Breast epithelium (tissue), 4 donors: ENCODE measurements at regions not wholly inside any gene's neighbourhood (a gene's known extent, or its start where the extent isn't known, plus 50 kb on each side); places are given as distances from the start of the nearest gene placed in this dataset.
"Not testable (repeated sequence)": the region's sequence is repeated elsewhere in the genome, so short reads cannot be mapped to it uniquely, and the experiment has no call there.

Experiments
- DNase-seq, 2 donors: peaks; one replicate each; pipeline ENCODE4 v3.0.0-alpha.2; 2019; ENCODE audit warnings: low spot score in 2 of 2
- H3K27ac ChIP-seq, 2 donors: fragments of 200-600 bp; sonication (generic) in 1 of 2; one replicate each; pipeline ENCODE4 v1.5.1; 2016 to 2019; ENCODE audit warnings: mild to moderate bottlenecking in 1 of 2
- H3K27me3 ChIP-seq, 2 donors: fragments of 200-600 bp; sonication (generic) in 1 of 2; one replicate each; pipeline versions ENCODE4 v1.5.1 to v1.6.0; 2017 to 2019; ENCODE audit warnings: control low read depth in 1 of 2, mild to moderate bottlenecking in 1 of 2
- H3K36me3 ChIP-seq: fragments of 200-600 bp; one replicate; pipeline ENCODE4 v1.5.1; 2019
- H3K4me1 ChIP-seq, 2 donors: fragments of 200-600 bp; sonication (generic); one replicate each; pipeline ENCODE4 v1.5.1; 2016 to 2019; ENCODE audit warnings: control low read depth in 1 of 2
- H3K4me3 ChIP-seq, 3 donors: fragments of 200-600 bp; sonication (generic); 1 replicate in 2 of 3; 2 replicates in 1 of 3; pipeline ENCODE4 v1.5.1; 2016 to 2019; ENCODE audit warnings: mild to moderate bottlenecking in 3 of 3, moderate library complexity in 2 of 3
- H3K9me3 ChIP-seq, 2 donors: fragments of 200-600 bp; sonication (generic) in 1 of 2; one replicate each; pipeline ENCODE4 v1.5.1; 2016 to 2019; ENCODE audit warnings: control low read depth in 1 of 2
- POLR2A ChIP-seq: fragments of 450-650 bp; IDR thresholded peaks from one replicate; pipeline ENCODE4 v1.6.1; 2016; ENCODE audit warnings: antibody characterized with exemption, mild to moderate bottlenecking, moderate library complexity
- POLR2AphosphoS5 ChIP-seq, 3 donors: sonication (generic); formaldehyde crosslinking; IDR thresholded peaks; one replicate each; pipeline ENCODE4 v1.6.1; 2017; ENCODE audit warnings: antibody characterized with exemption in 3 of 3
- intact Hi-C: fragments of 100-400 bp; cut with DNase I; formaldehyde crosslinking; loops from one replicate; pipeline ENCODE4 v1.15.1; 2023; ENCODE audit warnings: low total_unique reads
- TF ChIP-seq, protein P1 (sequence below), 3 donors: fragments of 450-650 bp; IDR thresholded peaks; one replicate each; pipeline ENCODE4 v1.5.1; 2016 to 2017; ENCODE audit warnings: antibody characterized with exemption in 3 of 3, mild to moderate bottlenecking in 3 of 3, moderate library complexity in 3 of 3

DNA sequence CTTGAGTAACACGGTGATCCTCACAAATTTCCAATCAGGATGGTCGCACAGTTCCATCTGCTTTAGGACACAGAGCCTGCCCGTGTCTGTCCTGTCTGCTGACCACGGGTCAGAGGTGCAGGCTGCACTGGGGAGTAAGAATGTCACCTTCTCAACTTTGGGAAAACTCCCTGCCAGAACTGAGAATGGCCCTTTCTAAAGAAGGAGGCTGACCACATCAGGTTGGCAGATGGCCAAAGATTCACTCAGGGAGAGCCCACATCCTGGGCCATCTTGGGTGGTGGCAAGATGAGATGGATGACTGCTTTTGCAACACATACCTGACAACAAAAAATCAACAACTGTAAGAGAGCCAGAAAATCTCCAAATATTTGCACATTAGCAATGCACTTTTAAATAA is 101.9 kb downstream of the IGLL1 start:
- TF ChIP-seq, protein P1, sequence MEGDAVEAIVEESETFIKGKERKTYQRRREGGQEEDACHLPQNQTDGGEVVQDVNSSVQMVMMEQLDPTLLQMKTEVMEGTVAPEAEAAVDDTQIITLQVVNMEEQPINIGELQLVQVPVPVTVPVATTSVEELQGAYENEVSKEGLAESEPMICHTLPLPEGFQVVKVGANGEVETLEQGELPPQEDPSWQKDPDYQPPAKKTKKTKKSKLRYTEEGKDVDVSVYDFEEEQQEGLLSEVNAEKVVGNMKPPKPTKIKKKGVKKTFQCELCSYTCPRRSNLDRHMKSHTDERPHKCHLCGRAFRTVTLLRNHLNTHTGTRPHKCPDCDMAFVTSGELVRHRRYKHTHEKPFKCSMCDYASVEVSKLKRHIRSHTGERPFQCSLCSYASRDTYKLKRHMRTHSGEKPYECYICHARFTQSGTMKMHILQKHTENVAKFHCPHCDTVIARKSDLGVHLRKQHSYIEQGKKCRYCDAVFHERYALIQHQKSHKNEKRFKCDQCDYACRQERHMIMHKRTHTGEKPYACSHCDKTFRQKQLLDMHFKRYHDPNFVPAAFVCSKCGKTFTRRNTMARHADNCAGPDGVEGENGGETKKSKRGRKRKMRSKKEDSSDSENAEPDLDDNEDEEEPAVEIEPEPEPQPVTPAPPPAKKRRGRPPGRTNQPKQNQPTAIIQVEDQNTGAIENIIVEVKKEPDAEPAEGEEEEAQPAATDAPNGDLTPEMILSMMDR (IDR thresholded peaks at IDR 0.05) = no peak
- TF ChIP-seq POLR2AphosphoS5 (IDR thresholded peaks at IDR 0.05) = no peak
- no peak for TF ChIP-seq POLR2A
- Histone ChIP-seq H3K36me3 (no peaks in the 10 kb centered on the region), H3K4me3 (no peak overlapping the region), H3K9me3 (no peaks in the 10 kb centered on the region), H3K27ac (no peak overlapping the region), H3K4me1 (no peaks in the 10 kb centered on the region), H3K27me3 (no peaks in the 10 kb centered on the region)
- no peak for DNase-seq
- intact Hi-C loops = no loop called here

DNA sequence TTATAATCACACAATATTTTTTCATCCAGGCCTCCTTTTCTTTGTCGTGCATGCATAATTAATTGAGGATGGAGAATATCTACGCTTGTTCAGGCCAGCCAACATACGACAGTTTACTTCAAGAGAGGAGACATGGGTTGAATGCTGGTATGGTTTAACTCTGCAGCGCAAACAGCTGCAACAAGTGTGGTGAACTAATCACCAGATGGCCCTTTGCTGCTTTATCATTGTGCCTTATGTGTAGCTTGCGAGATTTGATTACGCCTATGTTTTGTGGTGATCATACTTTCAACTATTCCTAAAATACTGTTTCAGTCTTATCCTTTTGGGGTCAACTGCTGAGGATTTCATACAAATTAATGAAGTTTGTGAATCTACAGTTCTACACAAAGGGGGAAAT is 105.6 kb downstream of the IGLL1 start:
- H3K27me3 ChIP-seq, H3K4me3 ChIP-seq, intact Hi-C loops, H3K9me3 ChIP-seq, H3K4me1 ChIP-seq, H3K36me3 ChIP-seq, H3K27ac ChIP-seq, DNase-seq: not testable (repeated sequence)

DNA sequence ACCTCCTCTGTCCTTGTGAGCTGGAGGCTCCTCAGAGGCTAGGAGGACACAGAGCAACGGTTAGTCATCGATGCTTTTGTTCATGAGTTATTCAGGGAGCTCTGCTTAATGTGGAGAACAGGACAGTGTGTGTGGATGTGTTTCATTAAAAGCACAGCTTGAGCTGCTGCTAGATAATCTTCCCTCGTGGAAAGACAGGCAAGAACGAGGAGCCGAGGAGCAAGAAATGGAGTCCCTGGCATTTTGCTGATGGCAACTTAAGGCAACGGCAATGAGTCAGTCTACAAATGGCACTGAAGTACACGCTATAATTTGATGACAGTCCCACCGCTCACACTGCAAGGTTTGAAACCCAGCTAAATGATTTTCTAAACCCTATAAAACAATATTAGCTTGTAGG is 106.2 kb downstream of the IGLL1 start:
- no peak for TF ChIP-seq POLR2A
- TF ChIP-seq POLR2AphosphoS5 (IDR thresholded peaks at IDR 0.05) = no peak
- TF ChIP-seq, protein P1 (IDR thresholded peaks at IDR 0.05) = no peak
- Histone ChIP-seq H3K36me3 (no peaks in the 10 kb centered on the region), H3K4me3 (no peak overlapping the region), H3K27ac (no peak overlapping the region), H3K4me1 (no peaks in the 10 kb centered on the region), H3K9me3 (no peaks in the 10 kb centered on the region), H3K27me3 (no peaks in the 10 kb centered on the region)
- no peak for DNase-seq
- intact Hi-C loops = no loop called here

DNA sequence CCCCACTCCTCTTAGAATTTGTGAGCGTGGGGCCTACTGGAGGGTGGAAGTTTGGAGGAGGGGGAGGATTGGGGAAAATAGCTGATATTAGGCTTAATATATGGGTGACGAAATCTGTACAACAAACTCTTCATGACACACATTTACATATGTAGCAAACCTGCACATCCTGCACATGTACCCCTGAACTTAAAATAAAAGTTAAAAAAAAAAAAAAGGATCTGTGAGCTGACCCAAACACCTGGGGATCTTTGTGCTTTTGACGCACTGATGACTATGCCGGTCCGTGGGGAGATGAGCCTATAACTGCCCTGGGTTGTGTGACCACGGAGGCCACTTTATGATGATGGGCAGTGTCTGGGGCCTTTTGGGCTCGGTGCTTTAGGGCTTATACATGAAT is 107.7 kb downstream of the IGLL1 start:
- H3K4me3 ChIP-seq, DNase-seq, H3K27me3 ChIP-seq, H3K27ac ChIP-seq, intact Hi-C loops, H3K4me1 ChIP-seq, H3K36me3 ChIP-seq, H3K9me3 ChIP-seq: not testable (repeated sequence)

DNA sequence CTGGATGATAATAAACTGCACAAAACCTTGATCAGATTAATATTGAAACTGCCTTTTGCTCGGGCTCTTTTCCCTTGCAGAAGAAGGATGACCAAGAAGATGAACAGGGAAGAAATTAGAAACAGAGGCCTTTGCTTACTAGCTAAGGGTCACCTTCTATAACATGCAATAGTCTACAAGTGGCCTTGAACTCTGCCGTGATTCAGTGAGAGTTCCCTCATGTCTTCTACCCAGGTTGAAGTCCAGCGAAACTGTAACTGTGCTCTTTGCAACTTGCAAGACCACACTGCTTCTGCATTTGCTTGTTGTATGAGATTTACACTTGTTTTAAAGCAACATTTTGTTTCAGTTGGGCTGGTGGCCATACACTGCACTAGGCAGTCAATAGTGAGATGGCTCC is 108.4 kb downstream of the IGLL1 start:
- H3K27ac ChIP-seq = no peak overlapping the region
- no peaks in the 10 kb centered on the region for H3K4me1 ChIP-seq
- H3K9me3 ChIP-seq = no peaks in the 10 kb centered on the region
- H3K36me3 ChIP-seq = no peaks in the 10 kb centered on the region
- no peak for DNase-seq
- TF ChIP-seq POLR2A (no peak), POLR2AphosphoS5 (IDR thresholded peaks at IDR 0.05) (no peak)
- TF ChIP-seq, protein P1 (IDR thresholded peaks at IDR 0.05) = no peak
- H3K27me3 ChIP-seq = no peaks in the 10 kb centered on the region
- intact Hi-C loops = no loop called here
- H3K4me3 ChIP-seq = no peak overlapping the region

DNA sequence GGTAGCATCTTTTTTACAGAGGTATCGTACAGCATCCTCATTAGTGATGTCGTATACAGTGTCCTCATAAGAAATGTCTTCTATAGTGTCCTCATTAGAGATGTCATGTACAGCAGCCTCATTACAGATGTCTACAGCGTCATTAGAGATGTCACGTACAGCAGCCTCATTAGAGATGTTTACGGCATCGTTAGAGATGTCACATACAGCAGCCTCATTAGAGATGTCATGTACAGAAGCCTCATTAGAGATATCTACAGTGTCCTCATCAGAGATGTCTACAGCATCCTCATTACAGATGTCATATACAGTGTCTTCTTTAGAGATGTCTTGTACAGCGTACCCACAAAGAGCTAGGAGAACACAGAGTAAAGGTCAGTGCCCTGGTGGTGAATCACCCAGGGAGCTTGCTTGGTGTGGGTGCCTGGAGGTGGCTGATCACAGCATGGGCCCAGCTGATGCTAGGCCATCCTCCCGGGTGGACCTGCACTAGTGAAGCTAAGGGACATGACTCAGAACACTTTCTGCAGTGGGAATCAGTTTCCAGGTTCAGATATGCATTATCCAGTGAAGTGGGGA is 109.2 kb downstream of the IGLL1 start:
- intact Hi-C loops = no loop called here
- Histone ChIP-seq H3K36me3 (no peaks in the 10 kb centered on the region), H3K9me3 (no peaks in the 10 kb centered on the region), H3K4me3 (no peak overlapping the region), H3K27me3 (no peaks in the 10 kb centered on the region), H3K4me1 (no peaks in the 10 kb centered on the region), H3K27ac (no peak overlapping the region)
- DNase-seq = no peak
- TF ChIP-seq, protein P1 (IDR thresholded peaks at IDR 0.05) = no peak
- TF ChIP-seq POLR2A (no peak), POLR2AphosphoS5 (IDR thresholded peaks at IDR 0.05) (no peak)
